ENCODE measurements at regions not wholly inside any gene's neighbourhood (a gene's known extent, or its start where the extent isn't known, plus 50 kb on each side); places are given as distances from the start of the nearest gene placed in this dataset.

DNA sequence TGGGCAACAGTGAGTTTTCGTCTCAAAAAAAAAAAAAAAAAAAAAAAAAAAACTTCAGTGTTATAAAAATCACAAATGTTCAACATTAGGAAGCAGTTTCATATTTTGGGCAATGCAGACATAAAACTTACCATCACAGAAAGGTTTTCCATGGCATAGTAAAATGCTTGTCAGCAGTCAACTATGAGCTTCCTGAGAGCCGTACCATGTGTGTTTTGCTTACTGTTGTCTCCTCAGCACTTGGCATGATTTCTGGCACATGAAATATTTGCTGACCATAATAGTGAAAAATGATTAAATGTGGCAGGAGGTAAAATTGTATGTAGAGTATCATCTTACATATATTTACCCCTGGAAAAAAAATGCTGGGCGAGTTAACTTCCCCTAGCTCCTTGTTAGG lies 237.5 kb upstream of the SLC35B3 start:
- Histone ChIP-seq H3K27ac (ENCODE audit: low read depth in 1 of 2, low read length in 1 of 2) (no peak overlapping the region), H3K27me3 (ENCODE audit: control insufficient read depth in 3 of 3, insufficient read depth in 3 of 3, low read length in 2 of 3) (no peaks in the 10 kb centered on the region), H3K4me3 (no peak overlapping the region), H3K9me3 (ENCODE audit: control insufficient read depth in 4 of 4, insufficient read depth in 3 of 4, low read length in 3 of 4) (no peaks in the 10 kb centered on the region), H3K9ac (ENCODE audit: insufficient read depth in 1 of 2, low read length in 2 of 2) (no peak overlapping the region), H3K4me1 (ENCODE audit: control insufficient read depth in 5 of 5, insufficient read depth in 5 of 5, low read length in 5 of 5) (no peaks in the 10 kb centered on the region), H3K36me3 (ENCODE audit: control insufficient read depth in 4 of 4, insufficient read depth in 4 of 4, low read length in 4 of 4) (no peaks in the 10 kb centered on the region)
- ATAC-seq (ENCODE audit: insufficient read depth, low FRiP score) (no peak), DNase-seq (no peak)
- TF ChIP-seq, protein P1, sequence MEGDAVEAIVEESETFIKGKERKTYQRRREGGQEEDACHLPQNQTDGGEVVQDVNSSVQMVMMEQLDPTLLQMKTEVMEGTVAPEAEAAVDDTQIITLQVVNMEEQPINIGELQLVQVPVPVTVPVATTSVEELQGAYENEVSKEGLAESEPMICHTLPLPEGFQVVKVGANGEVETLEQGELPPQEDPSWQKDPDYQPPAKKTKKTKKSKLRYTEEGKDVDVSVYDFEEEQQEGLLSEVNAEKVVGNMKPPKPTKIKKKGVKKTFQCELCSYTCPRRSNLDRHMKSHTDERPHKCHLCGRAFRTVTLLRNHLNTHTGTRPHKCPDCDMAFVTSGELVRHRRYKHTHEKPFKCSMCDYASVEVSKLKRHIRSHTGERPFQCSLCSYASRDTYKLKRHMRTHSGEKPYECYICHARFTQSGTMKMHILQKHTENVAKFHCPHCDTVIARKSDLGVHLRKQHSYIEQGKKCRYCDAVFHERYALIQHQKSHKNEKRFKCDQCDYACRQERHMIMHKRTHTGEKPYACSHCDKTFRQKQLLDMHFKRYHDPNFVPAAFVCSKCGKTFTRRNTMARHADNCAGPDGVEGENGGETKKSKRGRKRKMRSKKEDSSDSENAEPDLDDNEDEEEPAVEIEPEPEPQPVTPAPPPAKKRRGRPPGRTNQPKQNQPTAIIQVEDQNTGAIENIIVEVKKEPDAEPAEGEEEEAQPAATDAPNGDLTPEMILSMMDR (IDR thresholded peaks at IDR 0.05; ENCODE audit: control extremely low read depth, extremely low read depth): no peak
- 79 to 85% methylated on average over 3 of the region's 3 CpGs for WGBS, 2 donors

DNA sequence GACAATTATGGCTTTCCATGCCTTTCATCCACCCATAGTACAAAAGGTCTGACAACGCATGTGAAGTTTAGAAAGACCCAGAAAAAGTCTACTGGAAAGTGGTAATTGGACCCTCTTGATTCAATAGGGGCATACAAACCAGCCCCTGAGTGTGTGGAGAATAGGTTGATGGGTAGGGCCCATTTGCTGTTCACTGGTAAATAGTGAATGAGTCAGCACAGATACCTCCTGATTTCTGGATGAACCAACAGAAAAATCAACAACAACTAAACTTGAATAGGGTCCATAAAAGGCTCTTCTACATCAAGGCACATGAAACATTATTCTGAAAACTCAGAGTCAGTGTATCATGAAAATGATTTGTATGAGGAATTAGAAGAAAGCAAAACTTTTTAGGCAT lies 235.4 kb upstream of the SLC35B3 start:
- no peak for ATAC-seq (ENCODE audit: insufficient read depth, low FRiP score)
- no peaks in the 10 kb centered on the region for H3K9me3 ChIP-seq (ENCODE audit: control insufficient read depth in 4 of 4, insufficient read depth in 3 of 4, low read length in 3 of 4)
- DNase-seq: no peak
- H3K27ac ChIP-seq (ENCODE audit: low read depth in 1 of 2, low read length in 1 of 2): no peak overlapping the region
- no peaks in the 10 kb centered on the region for H3K36me3 ChIP-seq (ENCODE audit: control insufficient read depth in 4 of 4, insufficient read depth in 4 of 4, low read length in 4 of 4)
- H3K9ac ChIP-seq (ENCODE audit: insufficient read depth in 1 of 2, low read length in 2 of 2): no peak overlapping the region
- TF ChIP-seq, protein P1 (IDR thresholded peaks at IDR 0.05; ENCODE audit: control extremely low read depth, extremely low read depth): no peak
- H3K4me1 ChIP-seq (ENCODE audit: control insufficient read depth in 5 of 5, insufficient read depth in 5 of 5, low read length in 5 of 5): no peaks in the 10 kb centered on the region
- WGBS, 2 donors: 92 to 95% methylated on average over 1 of the region's 1 CpG
- no peaks in the 10 kb centered on the region for H3K27me3 ChIP-seq (ENCODE audit: control insufficient read depth in 3 of 3, insufficient read depth in 3 of 3, low read length in 2 of 3)
- H3K4me3 ChIP-seq: no peak overlapping the region

DNA sequence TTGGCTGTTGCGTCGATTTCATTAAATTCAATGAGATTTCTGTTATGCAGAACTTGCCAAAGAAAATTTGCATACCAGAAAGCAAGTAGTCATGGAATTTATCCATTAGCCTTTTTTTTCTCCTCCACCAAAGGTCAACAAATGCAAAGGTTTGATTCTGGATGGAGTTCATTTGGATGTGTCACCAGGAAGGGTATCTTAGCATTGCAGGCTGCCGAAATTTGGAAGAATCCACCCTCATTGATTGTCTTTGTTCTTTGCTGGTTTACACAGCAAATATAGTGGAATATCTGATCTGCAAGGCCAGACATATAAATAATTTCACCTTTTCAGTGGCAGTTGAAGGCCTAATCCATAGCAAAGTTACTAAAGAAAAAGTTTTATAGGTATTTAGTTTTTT lies 229.4 kb upstream of the SLC35B3 start:
- WGBS, 2 donors: 93 to 94% methylated on average over 3 of the region's 3 CpGs
- ATAC-seq (ENCODE audit: insufficient read depth, low FRiP score): no peak
- no peaks in the 10 kb centered on the region for H3K4me1 ChIP-seq (ENCODE audit: control insufficient read depth in 5 of 5, insufficient read depth in 5 of 5, low read length in 5 of 5)

DNA sequence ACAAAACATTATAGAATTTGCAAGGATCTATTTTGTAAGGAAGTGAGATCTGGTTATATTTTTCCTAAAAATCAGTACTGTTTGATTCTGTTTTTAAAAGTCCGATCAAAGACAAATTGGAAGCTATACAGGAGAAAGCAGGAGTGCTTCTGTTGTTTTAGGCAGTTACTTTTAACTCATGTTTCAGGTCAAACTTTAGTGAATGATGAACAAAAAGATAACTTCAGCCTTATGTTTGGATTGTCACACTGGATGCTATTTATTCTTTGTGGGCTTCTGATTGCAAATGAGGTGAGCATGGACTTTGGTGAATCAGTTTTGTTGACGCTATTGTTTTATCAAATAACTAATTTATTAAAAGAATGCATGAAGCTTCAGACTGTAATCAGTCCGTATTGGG lies 228.7 kb upstream of the SLC35B3 start:
- no peaks in the 10 kb centered on the region for H3K27me3 ChIP-seq (ENCODE audit: control insufficient read depth in 3 of 3, insufficient read depth in 3 of 3, low read length in 2 of 3)
- 79 to 88% methylated on average over 3 of the region's 3 CpGs for WGBS, 2 donors
- no peaks in the 10 kb centered on the region for H3K36me3 ChIP-seq (ENCODE audit: control insufficient read depth in 4 of 4, insufficient read depth in 4 of 4, low read length in 4 of 4)
- TF ChIP-seq, protein P1 (IDR thresholded peaks at IDR 0.05; ENCODE audit: control extremely low read depth, extremely low read depth): no peak
- H3K4me3 ChIP-seq: no peak overlapping the region
- no peaks in the 10 kb centered on the region for H3K4me1 ChIP-seq (ENCODE audit: control insufficient read depth in 5 of 5, insufficient read depth in 5 of 5, low read length in 5 of 5)
- H3K27ac ChIP-seq (ENCODE audit: low read depth in 1 of 2, low read length in 1 of 2): no peak overlapping the region
- DNase-seq: no peak
- ATAC-seq (ENCODE audit: insufficient read depth, low FRiP score): no peak
- H3K9ac ChIP-seq (ENCODE audit: insufficient read depth in 1 of 2, low read length in 2 of 2): no peak overlapping the region
- H3K9me3 ChIP-seq (ENCODE audit: control insufficient read depth in 4 of 4, insufficient read depth in 3 of 4, low read length in 3 of 4): no peaks in the 10 kb centered on the region

More for the DNA sequence above, 229.4 kb upstream of the SLC35B3 start:
- no peaks in the 10 kb centered on the region for H3K36me3 ChIP-seq (ENCODE audit: control insufficient read depth in 4 of 4, insufficient read depth in 4 of 4, low read length in 4 of 4)
- no peak for DNase-seq
- no peak overlapping the region for H3K9ac ChIP-seq (ENCODE audit: insufficient read depth in 1 of 2, low read length in 2 of 2)
- H3K27me3 ChIP-seq (ENCODE audit: control insufficient read depth in 3 of 3, insufficient read depth in 3 of 3, low read length in 2 of 3): no peaks in the 10 kb centered on the region
- H3K27ac ChIP-seq (ENCODE audit: low read depth in 1 of 2, low read length in 1 of 2): no peak overlapping the region
- H3K4me3 ChIP-seq: no peak overlapping the region
- no peaks in the 10 kb centered on the region for H3K9me3 ChIP-seq (ENCODE audit: control insufficient read depth in 4 of 4, insufficient read depth in 3 of 4, low read length in 3 of 4)
- TF ChIP-seq, protein P1 (IDR thresholded peaks at IDR 0.05; ENCODE audit: control extremely low read depth, extremely low read depth): no peak
